H9 (cell line): ENCODE measurements at regions not wholly inside any gene's neighbourhood (a gene's known extent, or its start where the extent isn't known, plus 50 kb on each side); places are given as distances from the start of the nearest gene placed in this dataset.

Experiments
- DNase-seq: peaks from one replicate; pipeline ENCODE4 v3.0.0-alpha.2; 2017
- H2AFZ ChIP-seq: one replicate; pipeline ENCODE4 v1.6.1; 2013; ENCODE audit warnings: mild to moderate bottlenecking, low read length, control low read depth, moderate library complexity
- H2AK5ac ChIP-seq: 2 replicates; pipeline ENCODE4 v1.6.1; 2013; ENCODE audit warnings: low read length, control low read depth, mixed read lengths; ENCODE audit not compliant: insufficient read length
- H2BK120ac ChIP-seq: one replicate; pipeline ENCODE4 v1.6.1; 2013; ENCODE audit warnings: low read depth, mild to moderate bottlenecking, low read length, control low read depth, inconsistent platforms; ENCODE audit not compliant: poor library complexity, severe bottlenecking
- H2BK12ac ChIP-seq: 2 replicates; pipeline ENCODE4 v1.6.1; 2013; ENCODE audit warnings: low read length, control low read depth, mixed read lengths, low read depth; ENCODE audit not compliant: insufficient read length
- H2BK15ac ChIP-seq: 2 replicates; pipeline ENCODE4 v1.6.1; 2013; ENCODE audit warnings: low read depth, low read length, control low read depth
- H2BK20ac ChIP-seq: one replicate; pipeline ENCODE4 v1.6.1; 2013; ENCODE audit warnings: low read depth, mild to moderate bottlenecking, low read length, control low read depth, inconsistent platforms; ENCODE audit not compliant: poor library complexity, severe bottlenecking
- H2BK5ac ChIP-seq: 2 replicates; pipeline ENCODE4 v1.6.1; 2013; ENCODE audit warnings: low read length, control low read depth, mixed read lengths; ENCODE audit not compliant: insufficient read length
- H3K14ac ChIP-seq: 2 replicates; pipeline ENCODE4 v1.6.1; 2013; ENCODE audit warnings: low read length, control low read depth; ENCODE audit not compliant: insufficient read depth
- H3K18ac ChIP-seq: 2 replicates; pipeline ENCODE4 v1.6.1; 2013; ENCODE audit warnings: low read depth, mild to moderate bottlenecking, mixed read lengths, low read length, control low read depth; ENCODE audit not compliant: insufficient read length
- H3K23ac ChIP-seq: 2 replicates; pipeline ENCODE4 v1.6.1; 2013; ENCODE audit warnings: low read length, control low read depth, mixed read lengths, low read depth; ENCODE audit not compliant: insufficient read length
- H3K23me2 ChIP-seq: 2 replicates; pipeline ENCODE4 v1.6.1; 2013; ENCODE audit warnings: low read depth, mild to moderate bottlenecking, mixed read lengths, low read length, control low read depth; ENCODE audit not compliant: insufficient read length, poor library complexity, severe bottlenecking
- H3K27ac ChIP-seq: 2 replicates; pipeline ENCODE4 v1.5.1; 2013; ENCODE audit warnings: low read length, control low read depth, mixed read lengths, low read depth; ENCODE audit not compliant: insufficient read length
- H3K27me3 ChIP-seq: 2 replicates; pipeline ENCODE4 v1.6.1; 2013; ENCODE audit warnings: low read length, control low read depth, inconsistent platforms; ENCODE audit not compliant: insufficient read depth
- H3K4ac ChIP-seq: 2 replicates; pipeline ENCODE4 v1.6.1; 2013; ENCODE audit warnings: low read depth, mild to moderate bottlenecking, control low read depth, inconsistent platforms, low read length, moderate library complexity
- H3K4me1 ChIP-seq: 2 replicates; pipeline ENCODE4 v1.6.1; 2013; ENCODE audit warnings: low read length, control low read depth, inconsistent platforms; ENCODE audit not compliant: insufficient read depth
- H3K4me2 ChIP-seq: 2 replicates; pipeline ENCODE4 v1.6.1; 2013; ENCODE audit warnings: low read length, control low read depth, mixed read lengths; ENCODE audit not compliant: insufficient read length, insufficient read depth
- H3K56ac ChIP-seq: 2 replicates; pipeline ENCODE4 v1.6.1; 2013; ENCODE audit warnings: low read depth, mild to moderate bottlenecking, mixed read lengths, low read length, control low read depth; ENCODE audit not compliant: insufficient read length
- H3K79me1 ChIP-seq: 2 replicates; pipeline ENCODE4 v1.6.1; 2013; ENCODE audit warnings: low read depth, mild to moderate bottlenecking, moderate library complexity, low read length, control low read depth, inconsistent platforms; ENCODE audit not compliant: insufficient read depth, poor library complexity, severe bottlenecking
- H3K79me2 ChIP-seq: 2 replicates; pipeline ENCODE4 v1.6.1; 2013; ENCODE audit warnings: low read length, control low read depth, inconsistent platforms; ENCODE audit not compliant: insufficient read depth
- H3K9ac ChIP-seq: 2 replicates; pipeline ENCODE4 v1.6.1; 2013; ENCODE audit warnings: low read length, control low read depth, mixed read lengths; ENCODE audit not compliant: insufficient read length; ENCODE audit errors: extremely low read depth
- H3K9me3 ChIP-seq: one replicate; pipeline ENCODE4 v1.6.1; 2013; ENCODE audit warnings: low read depth, low read length, inconsistent platforms; ENCODE audit not compliant: control insufficient read depth
- H3T11ph ChIP-seq: one replicate; pipeline ENCODE4 v1.6.1; 2013; ENCODE audit warnings: mild to moderate bottlenecking, low read length, control low read depth, inconsistent platforms
- H4K20me1 ChIP-seq: one replicate; pipeline ENCODE4 v1.6.1; 2013; ENCODE audit not compliant: control insufficient read depth, insufficient read length, insufficient read depth
- H4K5ac ChIP-seq: 2 replicates; pipeline ENCODE4 v1.6.1; 2013; ENCODE audit warnings: low read depth, mild to moderate bottlenecking, mixed read lengths, low read length, control low read depth; ENCODE audit not compliant: insufficient read length
- H4K8ac ChIP-seq: replicated peaks from 2 replicates; pipeline ENCODE4 v1.6.1; 2013; ENCODE audit warnings: low read length, control low read depth, mixed read lengths, low read depth; ENCODE audit not compliant: insufficient read length
- H4K91ac ChIP-seq: 2 replicates; pipeline ENCODE4 v1.6.1; 2013; ENCODE audit warnings: low read depth, mild to moderate bottlenecking, moderate library complexity, mixed read lengths, low read length, control low read depth; ENCODE audit not compliant: insufficient read length
- H3K27ac Mint-ChIP-seq, 3 experiments: 2 replicates in 2 of 3; 3 replicates in 1 of 3; pipeline ENCODE4 v1.8.0; 2020 to 2021; ENCODE audit warnings: mixed read lengths in 3 of 3, mild to moderate bottlenecking in 1 of 3, moderate library complexity in 1 of 3
- H3K27me3 Mint-ChIP-seq: 2 replicates; pipeline ENCODE4 v1.8.0; 2021; ENCODE audit warnings: low read depth, mild to moderate bottlenecking, moderate library complexity, mixed read lengths
- H3K36me3 Mint-ChIP-seq, 3 experiments: 2 replicates in 2 of 3; 3 replicates in 1 of 3; pipeline ENCODE4 v1.8.0; 2020 to 2021; ENCODE audit warnings: low read depth in 3 of 3, mixed read lengths in 3 of 3; ENCODE audit not compliant: insufficient read depth in 1 of 3
- H3K4me1 Mint-ChIP-seq, 2 experiments: 2 replicates each; pipeline ENCODE4 v1.8.0; 2020; ENCODE audit warnings: mixed read lengths in 2 of 2
- H3K4me3 Mint-ChIP-seq, 2 experiments: 2 replicates in 1 of 2; 3 replicates in 1 of 2; pipeline ENCODE4 v1.8.0; 2020 to 2021; ENCODE audit warnings: mild to moderate bottlenecking in 2 of 2, mixed read lengths in 2 of 2, moderate library complexity in 1 of 2
- H3K9me3 Mint-ChIP-seq, 2 experiments: 2 replicates in 1 of 2; 3 replicates in 1 of 2; pipeline ENCODE4 v1.8.0; 2020; ENCODE audit warnings: mild to moderate bottlenecking in 2 of 2, mixed read lengths in 2 of 2, moderate library complexity in 1 of 2
- CTCF ChIP-seq: fragments of 200-600 bp; sonication (generic); conservative IDR thresholded peaks from 3 replicates; pipeline ENCODE4 v1.8.0; 2021; ENCODE audit warnings: antibody characterized with exemption, mild to moderate bottlenecking
- WGBS: extraction: QIAGEN DNeasy Blood & Tissue Kit; methylation state at CpG from one replicate; pipeline ENCODE4 v1.1.7; 2013; ENCODE audit warnings: missing lambda C conversion rate, low lambda C conversion rate, mixed read lengths; ENCODE audit not compliant: insufficient read length; ENCODE audit errors: extremely low coverage; 5-methylcytosine and 5-hydroxymethylcytosine counted together

DNA sequence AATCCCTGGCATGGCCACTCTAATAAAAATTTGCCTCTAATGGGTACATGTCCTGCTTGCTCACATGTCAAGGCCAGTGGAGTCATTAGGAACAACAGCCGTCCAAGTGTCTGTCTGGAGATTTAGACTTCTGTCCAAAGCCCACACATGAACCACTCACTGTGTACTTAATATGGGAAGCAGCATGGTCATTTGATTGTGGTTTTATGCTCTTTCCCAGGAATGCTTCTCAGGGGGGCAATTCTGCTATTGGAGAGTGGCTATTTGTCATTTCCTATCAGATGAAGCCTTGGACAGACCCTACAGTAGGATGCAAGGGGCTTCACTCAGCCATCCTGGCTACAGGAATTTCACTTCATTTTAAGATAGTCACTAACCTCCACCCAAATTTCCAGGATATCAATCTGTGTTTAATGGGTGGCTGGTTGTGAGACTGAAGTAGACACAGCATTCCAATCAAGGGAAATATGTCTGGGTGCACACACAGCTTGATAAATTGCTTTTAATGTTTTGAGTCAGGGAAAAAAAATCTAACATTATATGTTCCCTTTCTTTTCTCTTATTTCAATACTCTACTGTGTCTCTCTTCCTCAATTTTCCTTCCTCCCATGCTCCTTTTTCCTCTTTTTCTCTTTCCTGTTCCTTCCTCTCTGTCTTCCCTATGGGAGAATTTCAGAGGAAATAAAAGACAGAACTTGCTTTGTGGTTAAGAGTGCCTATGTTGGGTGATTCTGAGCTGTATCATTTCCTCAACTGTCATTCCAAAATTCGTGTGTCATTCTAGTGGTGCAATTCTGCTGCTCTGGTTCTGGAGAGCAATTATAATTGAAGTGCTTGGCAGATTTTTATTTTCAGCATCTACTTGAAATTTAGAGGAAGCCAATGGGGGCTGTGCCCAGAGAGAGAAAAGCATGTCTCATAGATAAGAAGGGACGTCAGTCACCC is 320.1 kb downstream of the OSR1 start:
- Histone ChIP-seq H3K9ac (no peak overlapping the region), H3K23me2 (no peaks in the 10 kb centered on the region), H2BK20ac (no peak overlapping the region), H3K4ac (no peak overlapping the region), H3K23ac (no peak overlapping the region), H3K9me3 (no peaks in the 10 kb centered on the region), H2BK5ac (no peak overlapping the region), H3K79me1 (no peaks in the 10 kb centered on the region), H3K18ac (no peak overlapping the region), H3K27me3 (no peaks in the 10 kb centered on the region), H4K8ac (no peak overlapping the region), H2BK15ac (no peak overlapping the region), H2BK12ac (no peak overlapping the region), H3K14ac (no peak overlapping the region), H3K4me2 (no peak overlapping the region), H3T11ph (no peak overlapping the region), H3K79me2 (no peaks in the 10 kb centered on the region), H4K5ac (no peak overlapping the region), H4K20me1 (no peaks in the 10 kb centered on the region), H4K91ac (no peak overlapping the region), H3K27ac (no peak overlapping the region), H3K4me1 (no peaks in the 10 kb centered on the region), H2AK5ac (no peak overlapping the region), H2AFZ (no peak overlapping the region), H3K56ac (no peak overlapping the region), H2BK120ac (no peak overlapping the region)
- no peaks in the 10 kb centered on the region for H3K4me1 Mint-ChIP-seq
- no CpG with 5 or more reads among the region's 3 CpGs for WGBS
- no peaks in the 10 kb centered on the region for H3K27me3 Mint-ChIP-seq
- no peak for TF ChIP-seq CTCF
- no peaks in the 10 kb centered on the region for H3K9me3 Mint-ChIP-seq
- H3K27ac Mint-ChIP-seq = no peak overlapping the region
- H3K36me3 Mint-ChIP-seq = no peaks in the 10 kb centered on the region
- no peak for DNase-seq
- no peak overlapping the region for H3K4me3 Mint-ChIP-seq
